ENCODE measurements at regions not wholly inside any gene's neighbourhood (a gene's known extent, or its start where the extent isn't known, plus 50 kb on each side); places are given as distances from the start of the nearest gene placed in this dataset.

DNA sequence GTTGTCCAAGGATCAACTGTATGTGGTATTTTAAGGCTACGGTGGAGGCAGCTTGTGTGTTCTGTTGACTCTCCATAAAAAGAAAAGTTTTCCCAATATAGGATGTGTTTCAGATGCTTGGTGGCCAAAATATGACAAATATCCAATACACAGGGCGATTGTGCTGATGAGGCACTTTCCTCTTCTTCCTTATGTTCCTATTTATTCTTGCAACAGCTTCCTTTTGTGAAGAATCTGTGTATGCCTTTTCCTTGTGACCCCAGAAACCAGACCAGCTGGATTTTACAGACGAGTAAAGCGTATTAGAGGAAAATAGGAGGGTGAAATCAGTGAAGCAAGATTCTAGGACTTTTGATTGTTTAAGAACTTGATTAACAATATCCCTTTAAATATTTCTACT is 452.0 kb downstream of the DMAC1 start:
- Histone ChIP-seq H3K27ac (ENCODE audit: low read depth, low read length, severe bottlenecking) (no peak overlapping the region), H3K4me1 (ENCODE audit: control insufficient read depth, insufficient read depth, low read length, poor library complexity, severe bottlenecking) (no peaks in the 10 kb centered on the region), H3K9me3 (ENCODE audit: control insufficient read depth, low read length) (no peaks in the 10 kb centered on the region), H3K4me3 (ENCODE audit: extremely low read depth, insufficient read depth, low read length, poor library complexity, severe bottlenecking) (no peak overlapping the region), H3K36me3 (ENCODE audit: control insufficient read depth, insufficient read depth, low read length) (no peaks in the 10 kb centered on the region)
- WGBS, 2 experiments (ENCODE audit: insufficient coverage in 2 of 2), result no CpG with 5 or more reads among the region's 4 CpGs

DNA sequence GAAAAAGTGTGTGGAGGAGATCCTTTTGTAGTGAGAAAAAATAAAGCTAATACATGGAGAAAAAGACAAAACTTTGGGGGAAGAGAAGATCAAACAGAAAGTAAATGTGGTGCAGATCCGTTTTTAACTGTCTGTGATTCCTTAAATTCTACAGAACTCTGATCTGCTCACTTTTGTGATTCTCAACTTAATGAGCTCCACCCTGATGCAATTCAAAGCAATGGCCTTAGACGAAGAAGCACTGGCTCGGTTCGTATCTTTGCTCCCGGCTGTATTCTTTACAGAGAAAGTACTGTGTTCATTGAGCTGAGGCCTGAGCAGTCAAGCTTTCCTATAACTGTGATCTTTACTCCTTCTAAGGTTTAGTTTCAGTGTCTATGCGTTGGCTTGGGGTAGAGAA is 453.4 kb downstream of the DMAC1 start:
- 74 to 91% methylated on average over 4 to 5 of the region's 6 CpGs for WGBS, 2 experiments (ENCODE audit: insufficient coverage in 2 of 2)
- Histone ChIP-seq H3K27ac (ENCODE audit: low read depth, low read length, severe bottlenecking) (no peak overlapping the region), H3K4me1 (ENCODE audit: control insufficient read depth, insufficient read depth, low read length, poor library complexity, severe bottlenecking) (no peaks in the 10 kb centered on the region)

DNA sequence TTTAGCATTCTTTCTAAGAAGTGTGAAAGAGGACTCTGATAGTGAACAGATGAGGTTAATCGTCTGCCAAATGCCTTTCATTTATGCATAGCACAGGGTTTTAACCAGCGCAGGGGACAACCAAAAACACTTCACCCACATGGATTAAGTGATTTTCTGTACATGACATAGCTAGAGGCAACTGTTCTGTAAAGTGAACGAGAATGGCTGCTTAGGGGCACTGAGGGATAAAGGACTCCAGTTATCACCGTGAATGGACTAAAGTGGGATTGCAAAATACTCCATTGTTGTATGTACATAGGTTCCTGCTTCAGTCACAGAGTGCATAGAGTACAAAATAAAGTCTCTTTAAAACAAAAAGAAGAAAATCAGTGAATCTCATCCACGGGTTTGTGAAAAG is 456.8 kb downstream of the DMAC1 start:
- Histone ChIP-seq H3K4me1 (ENCODE audit: control insufficient read depth, insufficient read depth, low read length, poor library complexity, severe bottlenecking) (no peaks in the 10 kb centered on the region), H3K36me3 (ENCODE audit: control insufficient read depth, insufficient read depth, low read length) (no peaks in the 10 kb centered on the region), H3K4me3 (ENCODE audit: extremely low read depth, insufficient read depth, low read length, poor library complexity, severe bottlenecking) (no peak overlapping the region), H3K27ac (ENCODE audit: low read depth, low read length, severe bottlenecking) (no peak overlapping the region), H3K9me3 (ENCODE audit: control insufficient read depth, low read length) (no peaks in the 10 kb centered on the region)
- 90 to 92% methylated on average over 2 to 3 of the region's 5 CpGs for WGBS, 2 experiments (ENCODE audit: insufficient coverage in 2 of 2)

More for the DNA sequence above, 453.4 kb downstream of the DMAC1 start:
- H3K4me3 ChIP-seq (ENCODE audit: extremely low read depth, insufficient read depth, low read length, poor library complexity, severe bottlenecking), result no peak overlapping the region
- H3K9me3 ChIP-seq (ENCODE audit: control insufficient read depth, low read length), result no peaks in the 10 kb centered on the region
- no peaks in the 10 kb centered on the region for H3K36me3 ChIP-seq (ENCODE audit: control insufficient read depth, insufficient read depth, low read length)

DNA sequence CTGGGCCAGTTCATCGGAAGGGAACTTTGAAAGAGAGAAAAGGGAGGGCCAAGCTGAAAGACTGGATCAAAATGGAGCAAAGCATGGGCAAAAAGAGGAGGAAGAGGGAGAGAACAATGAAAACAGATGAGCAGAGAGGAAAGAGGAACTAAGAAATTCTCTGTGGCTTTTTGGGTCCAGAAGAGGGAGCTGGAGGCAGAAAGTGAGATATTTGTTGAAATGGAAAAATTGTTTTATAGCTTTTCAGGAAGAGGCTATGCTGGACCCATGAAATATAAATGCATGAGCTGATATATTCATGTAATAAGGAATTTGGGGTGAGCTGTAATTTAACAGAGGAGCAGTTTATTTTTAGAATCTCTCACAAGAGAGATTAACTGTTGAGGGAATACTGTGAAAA is 457.3 kb downstream of the DMAC1 start:
- Histone ChIP-seq H3K4me1 (ENCODE audit: control insufficient read depth, insufficient read depth, low read length, poor library complexity, severe bottlenecking) (no peaks in the 10 kb centered on the region), H3K27ac (ENCODE audit: low read depth, low read length, severe bottlenecking) (no peak overlapping the region), H3K4me3 (ENCODE audit: extremely low read depth, insufficient read depth, low read length, poor library complexity, severe bottlenecking) (no peak overlapping the region), H3K36me3 (ENCODE audit: control insufficient read depth, insufficient read depth, low read length) (no peaks in the 10 kb centered on the region), H3K9me3 (ENCODE audit: control insufficient read depth, low read length) (no peaks in the 10 kb centered on the region)
- 86 to 100% methylated on average over 1 of the region's 1 CpG for WGBS, 2 experiments (ENCODE audit: insufficient coverage in 2 of 2)

DNA sequence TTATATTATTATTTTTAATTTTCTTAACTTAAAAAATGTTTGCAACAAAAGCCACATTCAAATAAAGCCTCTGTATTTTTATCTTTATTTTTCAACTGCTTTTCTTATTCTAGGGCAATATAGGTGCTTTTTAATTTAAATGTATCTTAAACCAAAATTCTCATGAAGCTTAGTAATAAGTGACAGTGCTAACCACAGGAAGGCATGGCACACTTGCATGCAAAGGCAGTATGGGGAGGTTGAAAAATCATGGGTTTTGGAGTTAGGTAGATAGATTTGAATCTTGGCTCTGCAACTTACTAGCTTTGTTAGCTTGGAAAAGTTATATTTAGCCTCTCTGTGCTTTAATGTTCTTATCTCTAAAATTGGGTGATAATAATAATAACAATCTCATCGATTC is 458.0 kb downstream of the DMAC1 start:
- Histone ChIP-seq H3K9me3 (ENCODE audit: control insufficient read depth, low read length) (no peaks in the 10 kb centered on the region), H3K4me1 (ENCODE audit: control insufficient read depth, insufficient read depth, low read length, poor library complexity, severe bottlenecking) (no peaks in the 10 kb centered on the region), H3K4me3 (ENCODE audit: extremely low read depth, insufficient read depth, low read length, poor library complexity, severe bottlenecking) (no peak overlapping the region), H3K36me3 (ENCODE audit: control insufficient read depth, insufficient read depth, low read length) (no peaks in the 10 kb centered on the region), H3K27ac (ENCODE audit: low read depth, low read length, severe bottlenecking) (no peak overlapping the region)
- no CpG with 5 or more reads among the region's 1 CpG for WGBS, 2 experiments (ENCODE audit: insufficient coverage in 2 of 2)

DNA sequence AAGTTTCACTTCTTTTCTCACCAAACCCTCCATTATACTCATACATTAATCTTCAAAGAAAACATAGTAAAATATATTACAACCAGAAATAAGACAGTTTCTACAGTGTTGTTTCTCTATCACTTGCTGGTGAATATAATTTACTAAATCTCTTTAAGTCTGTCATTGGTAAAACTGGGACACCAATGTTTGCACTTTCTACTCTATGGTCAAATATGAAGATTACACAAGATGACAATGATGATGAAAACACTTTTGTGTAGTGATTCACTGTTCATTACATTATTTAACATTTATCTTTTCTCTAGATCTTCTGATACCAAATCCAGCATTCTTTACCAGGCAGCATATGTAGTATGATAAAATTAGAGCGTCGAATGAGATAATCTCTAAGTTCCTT is 459.1 kb downstream of the DMAC1 start:
- WGBS, 2 experiments (ENCODE audit: insufficient coverage in 2 of 2), result no CpG with 5 or more reads among the region's 2 CpGs
- Histone ChIP-seq H3K4me1 (ENCODE audit: control insufficient read depth, insufficient read depth, low read length, poor library complexity, severe bottlenecking) (no peaks in the 10 kb centered on the region), H3K27ac (ENCODE audit: low read depth, low read length, severe bottlenecking) (no peak overlapping the region), H3K36me3 (ENCODE audit: control insufficient read depth, insufficient read depth, low read length) (no peaks in the 10 kb centered on the region), H3K4me3 (ENCODE audit: extremely low read depth, insufficient read depth, low read length, poor library complexity, severe bottlenecking) (no peak overlapping the region), H3K9me3 (ENCODE audit: control insufficient read depth, low read length) (no peaks in the 10 kb centered on the region)

DNA sequence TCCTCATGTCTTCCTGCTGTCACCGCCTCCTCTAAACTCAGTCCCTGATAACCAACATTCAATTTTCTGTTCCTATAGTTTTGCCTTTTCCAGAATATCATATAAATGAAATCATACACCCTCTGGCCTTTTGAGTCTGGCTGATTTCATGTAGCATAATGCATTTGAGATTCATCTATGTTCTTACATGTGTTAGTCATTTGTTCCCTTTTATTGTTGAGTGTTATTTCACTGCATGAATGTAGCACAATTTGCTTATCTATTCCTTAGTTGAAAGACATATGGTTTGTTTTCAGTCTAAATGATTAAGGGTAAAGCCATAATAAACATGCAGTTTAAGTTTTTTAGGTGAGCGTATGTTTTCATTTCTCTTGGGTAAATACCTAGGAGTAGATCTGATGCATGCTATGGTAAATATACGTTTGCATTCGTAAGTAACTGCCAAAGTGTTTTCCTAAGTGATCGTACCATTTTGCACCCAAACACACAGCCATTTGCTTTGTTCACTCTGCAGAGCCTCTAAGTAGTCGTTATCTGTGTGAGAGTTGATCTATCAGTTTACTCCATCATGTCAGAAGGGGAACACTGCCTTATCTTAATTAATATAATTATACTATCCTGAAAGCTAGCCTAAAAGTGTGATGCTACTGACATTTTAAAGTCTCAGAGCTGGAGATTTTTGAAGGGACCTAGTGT is 460.8 kb downstream of the DMAC1 start:
- 60 to 100% methylated on average over 1 to 3 of the region's 6 CpGs for WGBS, 2 experiments (ENCODE audit: insufficient coverage in 2 of 2)
- H3K9me3 ChIP-seq (ENCODE audit: control insufficient read depth, low read length), result no peaks in the 10 kb centered on the region

DNA sequence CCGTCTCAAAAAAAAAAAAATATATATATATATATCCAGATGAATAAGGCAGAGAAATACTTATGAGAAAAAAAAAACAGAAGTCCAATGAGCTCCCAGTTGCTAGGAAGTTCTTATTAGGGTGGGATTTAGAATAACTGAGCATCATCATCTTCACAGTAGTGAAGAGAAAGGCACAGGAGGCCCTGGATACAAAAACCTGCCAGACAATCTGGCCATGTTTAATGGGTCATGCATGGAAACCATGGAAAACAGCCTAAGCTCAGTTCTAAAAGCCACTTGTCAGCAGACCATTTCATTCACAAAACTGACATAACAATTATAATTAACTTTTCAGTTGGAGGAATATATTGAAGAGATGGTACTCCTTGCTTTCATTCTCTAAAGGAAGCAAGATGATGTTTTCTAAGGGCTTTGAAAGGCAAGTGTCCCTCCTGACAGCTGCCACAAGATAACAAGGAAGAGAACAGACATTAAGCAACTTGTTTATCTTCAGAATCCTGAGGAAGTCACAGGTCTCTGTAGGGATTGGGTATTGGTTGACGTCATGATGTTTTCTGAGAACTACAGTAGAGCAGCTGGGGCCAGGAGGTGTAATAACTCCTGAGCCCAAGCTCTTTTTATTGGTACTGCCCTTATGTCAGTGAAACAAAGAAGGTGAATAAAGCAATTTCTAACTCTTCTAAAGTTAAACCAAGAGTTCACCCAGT is 463.1 kb downstream of the DMAC1 start:
- H3K36me3 ChIP-seq (ENCODE audit: control insufficient read depth, insufficient read depth, low read length), result no peaks in the 10 kb centered on the region
- H3K4me1 ChIP-seq (ENCODE audit: control insufficient read depth, insufficient read depth, low read length, poor library complexity, severe bottlenecking), result no peaks in the 10 kb centered on the region
- WGBS, 2 experiments (ENCODE audit: insufficient coverage in 2 of 2), result 33% methylated on average over 1 of the region's 2 CpGs; no CpG with 5 or more reads in 1 of the 2 experiments
- no peaks in the 10 kb centered on the region for H3K9me3 ChIP-seq (ENCODE audit: control insufficient read depth, low read length)
- no peak overlapping the region for H3K4me3 ChIP-seq (ENCODE audit: extremely low read depth, insufficient read depth, low read length, poor library complexity, severe bottlenecking)
- no peak overlapping the region for H3K27ac ChIP-seq (ENCODE audit: low read depth, low read length, severe bottlenecking)

More for the DNA sequence above, 460.8 kb downstream of the DMAC1 start:
- Histone ChIP-seq H3K27ac (ENCODE audit: low read depth, low read length, severe bottlenecking) (no peak overlapping the region), H3K36me3 (ENCODE audit: control insufficient read depth, insufficient read depth, low read length) (no peaks in the 10 kb centered on the region), H3K4me1 (ENCODE audit: control insufficient read depth, insufficient read depth, low read length, poor library complexity, severe bottlenecking) (no peaks in the 10 kb centered on the region), H3K4me3 (ENCODE audit: extremely low read depth, insufficient read depth, low read length, poor library complexity, severe bottlenecking) (no peak overlapping the region)

DNA sequence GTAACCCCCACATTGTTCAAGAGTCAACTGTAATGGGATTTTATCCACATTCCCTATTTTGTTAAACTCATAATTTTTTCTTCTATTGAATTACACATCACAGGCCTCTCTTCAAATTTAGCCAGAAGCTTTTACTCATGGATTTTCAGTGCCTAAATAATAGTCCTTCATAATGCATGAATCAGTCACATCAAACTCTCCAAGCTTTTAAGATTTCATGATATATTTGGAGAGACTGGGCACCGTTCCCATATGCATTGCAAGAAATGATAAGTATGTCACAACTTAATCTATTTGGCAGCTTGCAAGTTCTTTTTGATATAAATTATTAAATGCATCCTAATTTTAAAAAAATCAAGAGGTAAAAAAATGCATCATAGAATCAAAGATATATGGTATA is 465.9 kb downstream of the DMAC1 start:
- Histone ChIP-seq H3K27ac (ENCODE audit: low read depth, low read length, severe bottlenecking) (no peak overlapping the region), H3K4me3 (ENCODE audit: extremely low read depth, insufficient read depth, low read length, poor library complexity, severe bottlenecking) (no peak overlapping the region), H3K4me1 (ENCODE audit: control insufficient read depth, insufficient read depth, low read length, poor library complexity, severe bottlenecking) (no peaks in the 10 kb centered on the region), H3K36me3 (ENCODE audit: control insufficient read depth, insufficient read depth, low read length) (no peaks in the 10 kb centered on the region), H3K9me3 (ENCODE audit: control insufficient read depth, low read length) (no peaks in the 10 kb centered on the region)
- WGBS, 2 experiments (ENCODE audit: insufficient coverage in 2 of 2), result no CpG with 5 or more reads among the region's 1 CpG

DNA sequence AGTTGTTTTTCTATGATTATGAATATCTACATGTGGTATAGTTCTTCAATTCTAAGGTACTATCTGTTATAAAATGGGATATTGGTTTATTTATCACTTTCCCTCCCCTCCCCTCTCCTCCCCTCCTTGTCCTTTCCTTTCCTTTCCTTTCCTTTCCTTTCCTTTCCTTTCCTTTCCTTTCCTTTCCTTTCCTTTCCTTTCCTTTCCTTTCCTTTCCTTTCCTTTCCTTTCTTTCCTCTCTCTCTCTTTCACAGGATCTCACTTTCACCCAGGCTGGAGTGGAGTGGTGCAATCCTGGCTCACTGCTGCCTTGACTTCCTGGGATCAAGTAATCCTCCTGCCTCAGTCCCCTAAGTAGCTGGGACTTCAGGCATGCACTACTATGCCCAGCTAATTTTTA is 466.8 kb downstream of the DMAC1 start:
- Histone ChIP-seq H3K4me1 (ENCODE audit: control insufficient read depth, insufficient read depth, low read length, poor library complexity, severe bottlenecking) (no peaks in the 10 kb centered on the region), H3K4me3 (ENCODE audit: extremely low read depth, insufficient read depth, low read length, poor library complexity, severe bottlenecking) (no peak overlapping the region), H3K27ac (ENCODE audit: low read depth, low read length, severe bottlenecking) (no peak overlapping the region), H3K9me3 (ENCODE audit: control insufficient read depth, low read length) (no peaks in the 10 kb centered on the region), H3K36me3 (ENCODE audit: control insufficient read depth, insufficient read depth, low read length) (no peaks in the 10 kb centered on the region)

DNA sequence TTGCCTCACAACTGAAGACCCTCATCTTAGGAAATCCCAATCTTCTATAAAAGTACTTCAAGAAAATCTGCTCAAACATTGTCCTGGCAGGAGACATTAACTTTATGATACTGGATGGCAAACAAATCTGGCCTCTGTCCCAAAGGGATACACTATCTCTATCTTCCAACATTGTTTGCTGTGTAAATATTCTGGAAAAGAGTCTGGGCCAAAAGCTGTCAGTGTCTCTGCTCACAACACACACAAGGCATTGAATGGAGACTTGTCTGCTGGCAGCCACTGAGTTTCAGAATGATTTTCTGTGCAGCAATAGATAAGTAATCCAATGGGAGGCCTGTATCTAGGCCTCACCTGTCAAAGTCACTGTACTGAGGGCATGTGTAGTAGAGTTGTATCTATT is 471.1 kb downstream of the DMAC1 start:
- H3K36me3 ChIP-seq (ENCODE audit: control insufficient read depth, insufficient read depth, low read length), result no peaks in the 10 kb centered on the region

More for the DNA sequence above, 471.1 kb downstream of the DMAC1 start:
- Histone ChIP-seq H3K27ac (ENCODE audit: low read depth, low read length, severe bottlenecking) (no peak overlapping the region), H3K4me1 (ENCODE audit: control insufficient read depth, insufficient read depth, low read length, poor library complexity, severe bottlenecking) (no peaks in the 10 kb centered on the region), H3K4me3 (ENCODE audit: extremely low read depth, insufficient read depth, low read length, poor library complexity, severe bottlenecking) (no peak overlapping the region), H3K9me3 (ENCODE audit: control insufficient read depth, low read length) (no peaks in the 10 kb centered on the region)

All from mesodermal cell (in vitro differentiated cells).